Activated CD8-positive, alpha-beta memory T cell treated with anti-CD3 and anti-CD28 coated beads for 24 hours (primary cell): ENCODE measurements at regions not wholly inside any gene's neighbourhood (a gene's known extent, or its start where the extent isn't known, plus 50 kb on each side); places are given as distances from the start of the nearest gene placed in this dataset.
"Not testable (repeated sequence)": the region's sequence is repeated elsewhere in the genome, so short reads cannot be mapped to it uniquely, and the experiment has no call there.

Experiments used
- DNase-seq: peaks from one replicate; pipeline ENCODE4 v3.0.0-alpha.2; 2020

GRCh38 chr22:27240298-27241075 lies 561.1 kb downstream of the MN1 start:
- DNase-seq, result no peak

- no peak for DNase-seq
Measured at GRCh38 chr22:27241430-27242321, 559.9 kb downstream of the MN1 start.

DNA sequence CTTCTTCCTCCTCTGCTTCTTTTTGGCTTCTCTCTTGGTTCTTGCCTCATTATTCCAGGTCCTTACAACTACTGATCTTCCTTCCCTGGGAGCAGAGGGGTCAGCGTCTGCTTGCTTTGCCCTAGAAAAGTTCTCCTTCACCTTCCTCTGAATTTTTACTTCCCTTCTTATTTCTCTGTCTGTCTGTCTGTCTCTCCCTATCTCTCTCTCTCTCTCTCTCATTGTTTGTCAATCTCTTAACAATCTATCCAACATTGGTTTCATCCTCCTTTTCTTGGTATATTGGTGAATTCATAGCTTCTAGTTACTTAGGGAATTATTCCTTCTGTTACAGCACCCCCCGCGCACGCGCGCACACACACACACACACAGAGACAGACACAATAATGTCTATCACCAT lies 559.1 kb downstream of the MN1 start:
- no peak for DNase-seq

DNA sequence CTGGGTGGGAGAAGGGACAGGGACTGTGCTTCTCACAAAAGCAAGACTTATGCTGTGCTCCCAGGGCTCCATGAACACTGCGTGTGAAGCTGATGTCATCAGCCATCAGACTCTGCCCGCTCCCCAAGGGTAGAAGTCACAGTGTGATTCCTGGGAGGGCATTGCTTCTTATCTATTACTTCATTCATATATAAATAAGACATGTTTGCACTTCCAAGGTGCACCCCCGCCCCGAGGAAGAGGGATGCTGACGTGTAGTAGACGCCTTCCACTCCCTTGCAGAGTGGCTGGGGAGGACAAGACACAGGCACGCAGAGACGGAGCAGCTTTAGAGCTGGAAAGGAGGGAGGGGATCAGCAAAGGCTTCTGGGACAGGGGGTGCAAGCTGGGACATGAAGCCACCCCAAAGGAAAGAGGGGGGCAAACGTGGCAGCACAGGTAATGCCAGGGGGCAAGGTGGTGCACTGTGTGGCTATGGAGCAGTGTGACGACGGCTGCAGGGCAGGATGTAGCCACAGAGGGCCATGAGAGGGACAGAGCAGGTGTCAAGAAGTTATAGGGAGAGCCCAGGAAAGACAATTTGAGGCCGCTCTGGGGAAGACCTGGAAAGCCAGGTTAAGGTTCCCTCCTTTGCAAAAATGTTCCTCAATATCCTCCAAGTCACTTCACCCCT lies 558.5 kb downstream of the MN1 start:
- no peak for DNase-seq

DNA sequence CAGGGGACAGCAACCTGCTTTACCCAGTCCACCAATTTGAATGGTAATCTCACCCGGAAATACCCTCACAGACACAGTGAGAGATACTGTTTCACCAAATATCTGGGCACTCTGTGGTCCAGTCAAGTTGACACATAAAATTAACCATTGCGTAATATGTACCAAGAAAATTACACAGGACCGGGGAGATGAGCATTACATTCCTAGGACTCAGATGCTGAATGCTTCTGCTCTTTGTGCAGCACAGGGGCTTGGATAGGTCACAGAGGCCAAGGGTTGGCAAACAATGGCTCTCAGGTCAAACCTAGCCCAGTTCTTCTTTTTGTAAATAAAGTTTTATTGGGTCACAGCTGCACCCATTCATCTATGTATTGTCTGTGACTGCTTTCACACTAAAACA lies 557.2 kb downstream of the MN1 start:
- no peak for DNase-seq

- DNase-seq, result no peak
Measured at GRCh38 chr22:27245056-27245455, 556.5 kb downstream of the MN1 start.

- no peak for DNase-seq
Measured at GRCh38 chr22:27246558-27246957, 555.0 kb downstream of the MN1 start.

DNA sequence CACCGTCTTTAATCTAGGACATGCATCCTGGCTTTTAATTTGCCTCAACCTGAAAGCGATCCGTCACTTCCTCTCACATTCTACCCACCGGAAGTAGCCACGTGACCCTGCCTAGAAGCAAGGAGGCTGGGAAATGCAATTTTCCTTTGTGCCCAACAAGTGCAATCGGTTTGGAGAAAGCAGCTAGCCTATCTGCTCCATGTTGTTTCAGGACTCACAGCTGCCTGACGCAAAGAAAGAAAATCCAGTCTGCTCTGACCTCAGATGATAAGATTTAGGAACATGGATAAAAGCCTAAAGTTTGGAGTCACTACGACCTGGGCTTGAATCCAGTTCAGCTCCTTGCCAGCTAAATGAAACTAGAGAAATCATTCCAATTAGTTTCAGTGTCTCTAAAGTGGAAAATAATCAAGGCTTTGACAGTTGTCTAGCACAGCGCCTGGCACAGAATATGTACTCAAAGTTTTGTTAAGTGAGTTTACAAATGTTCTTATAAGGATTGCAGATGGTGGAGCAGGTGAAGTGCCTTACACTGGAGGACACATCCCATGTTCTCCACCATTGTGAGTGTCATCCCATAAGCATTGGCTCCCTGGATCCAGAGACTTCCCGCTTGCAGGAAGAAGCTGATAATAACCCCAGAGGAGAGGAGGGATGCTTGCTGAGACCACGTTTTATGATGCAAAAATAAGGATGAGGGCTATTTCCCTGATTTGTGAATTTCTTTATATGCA lies 553.7 kb downstream of the MN1 start:
- no peak for DNase-seq

- no peak for DNase-seq
Measured at GRCh38 chr22:27250418-27250817, 551.1 kb downstream of the MN1 start.

DNA sequence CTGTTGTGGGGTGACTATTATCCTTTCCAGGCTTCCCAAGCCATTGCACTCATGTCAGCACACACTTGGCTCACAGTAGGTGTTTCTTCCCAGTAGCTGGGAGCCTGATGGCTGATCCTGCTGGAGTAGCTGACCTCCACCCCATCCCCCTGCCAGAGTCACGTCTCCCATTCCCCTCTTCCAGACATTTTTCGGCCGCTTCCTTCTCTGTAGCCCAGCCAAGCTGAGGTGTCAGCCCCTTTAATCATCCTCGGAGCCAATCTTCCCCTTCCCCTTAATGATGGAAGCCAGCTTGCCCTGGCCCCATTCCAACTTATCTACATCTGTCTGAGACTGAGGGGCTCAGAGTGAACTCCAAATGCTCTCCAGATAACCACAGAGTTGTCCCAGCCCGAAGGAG lies 550.7 kb downstream of the MN1 start:
- DNase-seq, result no peak

GRCh38 chr22:27251563-27251962 lies 550.0 kb downstream of the MN1 start:
- no peak for DNase-seq

DNA sequence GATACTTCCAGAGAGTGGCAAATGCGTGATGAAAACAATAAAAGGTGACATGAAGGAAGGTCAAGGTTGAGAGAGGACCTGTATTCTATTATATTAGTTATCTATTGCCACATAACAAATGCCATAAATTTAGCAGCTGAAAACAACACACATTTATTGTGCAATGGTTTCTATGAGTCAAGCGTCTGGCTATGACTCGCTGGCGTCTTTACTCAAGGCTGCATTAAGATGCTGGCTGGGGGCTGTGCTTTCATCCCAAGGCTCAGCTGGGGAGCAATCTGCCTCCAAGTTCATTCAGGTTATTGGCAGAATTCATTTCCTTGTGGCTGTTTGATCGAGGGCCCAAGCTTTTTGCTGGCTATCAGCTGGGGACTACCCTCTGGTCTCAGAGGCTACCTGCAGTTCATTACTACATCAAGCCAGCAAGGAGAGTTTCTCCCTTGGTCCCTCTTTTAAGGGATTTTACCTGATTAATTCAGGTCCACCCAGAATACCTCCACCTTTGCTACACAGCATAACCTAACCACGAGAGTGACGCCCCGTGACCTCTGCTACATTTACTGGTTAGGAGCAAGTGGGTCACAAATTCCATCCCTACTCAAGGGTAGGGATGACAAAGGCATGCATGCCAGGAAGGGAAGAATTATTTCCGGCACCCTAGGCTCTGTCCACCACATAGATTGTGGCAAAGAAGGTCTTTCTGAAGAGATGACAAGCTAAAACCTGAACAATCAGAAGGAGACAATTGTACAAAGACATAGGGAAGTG lies 549.1 kb downstream of the MN1 start:
- DNase-seq, result no peak

- DNase-seq, result no peak
Measured at GRCh38 chr22:27253108-27253902, 548.3 kb downstream of the MN1 start.

DNA sequence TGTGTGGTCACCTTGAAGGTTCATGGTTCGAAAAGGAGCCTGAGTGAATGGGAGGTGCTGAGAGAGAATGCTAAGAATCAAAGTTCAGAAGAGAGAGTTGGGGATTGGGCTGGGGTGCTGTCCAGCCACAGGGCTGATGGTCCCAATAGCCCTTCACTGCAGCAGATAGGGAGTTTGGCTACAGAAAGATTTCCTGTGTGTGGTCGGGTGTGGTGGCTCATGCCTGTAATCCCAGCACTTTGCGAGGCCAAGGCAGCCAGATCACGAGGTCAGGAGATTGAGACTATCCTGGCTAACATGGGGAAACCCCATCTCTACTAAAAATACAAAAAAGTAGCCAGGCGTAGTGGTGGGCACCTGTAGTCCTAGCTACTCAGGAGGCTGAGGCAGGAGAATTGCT lies 547.5 kb downstream of the MN1 start:
- DNase-seq, result not testable (repeated sequence)

DNA sequence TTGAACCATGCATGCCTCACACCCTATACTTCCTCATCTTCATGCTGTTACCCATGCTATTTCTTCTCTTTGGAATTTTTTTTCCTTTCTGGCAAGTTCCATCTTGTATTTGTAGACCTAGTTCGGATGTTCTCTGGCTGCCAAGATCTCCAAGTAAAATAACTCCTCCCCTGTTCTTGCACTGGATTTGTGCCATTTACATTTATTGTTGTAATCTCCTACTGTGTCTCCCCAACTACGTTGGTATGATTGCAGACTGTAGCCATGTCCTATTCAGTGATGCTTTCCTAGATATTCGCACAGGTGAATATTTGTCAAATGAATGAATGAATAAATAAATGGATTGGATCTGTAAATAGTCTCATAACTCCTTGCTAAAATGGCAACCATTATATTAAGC lies 546.0 kb downstream of the MN1 start:
- DNase-seq, result no peak

DNA sequence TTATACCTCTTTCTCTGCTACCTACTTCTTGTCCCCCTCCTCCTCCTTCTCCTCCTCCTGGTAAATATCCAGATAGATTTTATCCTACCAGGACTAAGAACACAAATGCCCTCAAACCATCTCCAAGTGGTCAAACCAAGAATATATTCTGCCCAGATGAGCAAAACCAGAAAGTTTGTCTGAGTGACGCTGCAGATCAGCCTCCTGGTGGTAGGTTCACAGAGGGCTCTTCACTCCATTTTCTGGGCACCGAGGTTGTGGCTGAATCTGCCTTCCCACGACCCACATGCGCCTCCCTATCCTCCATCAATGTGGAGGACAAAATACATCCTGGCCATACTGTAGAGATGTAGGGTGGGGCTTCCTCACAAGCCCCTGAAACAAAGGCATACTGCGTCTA lies 543.6 kb downstream of the MN1 start:
- no peak for DNase-seq

DNA sequence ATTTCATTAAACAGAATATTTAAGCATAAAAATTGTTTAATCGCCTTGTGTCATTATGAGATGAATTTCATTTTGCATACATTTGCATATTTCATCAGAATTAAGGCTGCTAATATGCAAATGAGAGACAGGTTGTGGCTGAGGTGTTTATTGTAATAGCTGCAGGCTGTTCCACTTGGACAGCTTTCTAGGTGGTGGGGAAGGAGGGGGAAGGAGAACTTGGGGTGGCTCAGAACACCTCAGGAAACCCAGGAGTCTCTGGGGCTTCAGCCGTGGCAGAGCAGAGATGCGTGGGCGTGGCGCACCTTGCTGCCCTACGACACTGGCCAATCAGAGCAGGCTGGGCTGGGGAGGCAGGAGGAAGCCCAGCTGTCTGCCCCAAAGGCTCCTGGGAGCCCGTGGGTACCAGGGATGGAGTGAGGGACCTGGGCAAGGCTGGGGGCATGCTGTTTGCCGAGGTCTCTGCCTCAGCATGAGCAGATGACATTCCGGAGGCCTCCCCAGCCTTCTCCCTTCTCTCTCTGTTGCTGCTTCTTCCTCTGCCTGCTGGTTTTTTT lies 542.9 kb downstream of the MN1 start:
- no peak for DNase-seq

- DNase-seq, result no peak
Measured at GRCh38 chr22:27259433-27259832, 542.1 kb downstream of the MN1 start.

- no peak for DNase-seq
Measured at GRCh38 chr22:27260087-27260698, 541.4 kb downstream of the MN1 start.

- DNase-seq, result no peak
Measured at GRCh38 chr22:27262361-27262760, 539.2 kb downstream of the MN1 start.

GRCh38 chr22:27264184-27264583 lies 537.4 kb downstream of the MN1 start:
- no peak for DNase-seq
